PC-3 (cell line): ENCODE measurements at regions not wholly inside any gene's neighbourhood (a gene's known extent, or its start where the extent isn't known, plus 50 kb on each side); places are given as distances from the start of the nearest gene placed in this dataset.

Experiments used
- ATAC-seq: fragments of 200-7000 bp; cut with Tn5 transposase; 2 replicates; pipeline ENCODE4 v1.9.1; 2020; ENCODE audit warnings: mild to moderate bottlenecking, moderate library complexity
- BruUV-seq: library from RNA; stranded (reverse); fragments of 400-500 nt; replicated peaks from 2 replicates; lab custom pipeline; 2021; lab: Mats Ljungman, UMichigan
- CTCF ChIA-PET: fragments of 300-600 bp; sonication (Branson Sonifier 250); formaldehyde crosslinking; loops from one replicate; lab custom pipeline; 2022; ENCODE audit warnings: antibody characterized with exemption; lab: Charles Lee
- POLR2A ChIA-PET: fragments of 300-600 bp; sonication (Branson Sonifier 250); formaldehyde crosslinking; loops from one replicate; lab custom pipeline; 2022; ENCODE audit warnings: antibody characterized with exemption; ENCODE audit not compliant: unreplicated experiment; lab: Charles Lee
- DNase-seq: peaks from one replicate; pipeline ENCODE4 v3.0.0-alpha.2; 2015
- H2AFZ ChIP-seq: fragments of 300-600 bp; sonication (generic); 2 replicates; pipeline ENCODE4 v1.6.0; 2016; ENCODE audit warnings: antibody characterized with exemption, low read length
- H3F3A ChIP-seq: fragments of 300-600 bp; sonication (generic); one replicate; pipeline ENCODE4 v1.6.0; 2017; ENCODE audit warnings: antibody characterized with exemption, low read length, control low read depth, mild to moderate bottlenecking; ENCODE audit not compliant: unreplicated experiment
- H3K27ac ChIP-seq: fragments of 300-600 bp; sonication (generic); 2 replicates; pipeline ENCODE4 v1.5.1; 2016; ENCODE audit warnings: mild to moderate bottlenecking, low read length
- H3K27me3 ChIP-seq: fragments of 300-600 bp; sonication (generic); 2 replicates; pipeline ENCODE4 v1.6.1; 2016; ENCODE audit warnings: low read length, mixed read lengths
- H3K36me3 ChIP-seq: fragments of 300-600 bp; sonication (generic); 2 replicates; pipeline ENCODE4 v1.6.1; 2016; ENCODE audit warnings: low read depth, mixed run types, low read length, mixed read lengths
- H3K4me1 ChIP-seq: fragments of 300-600 bp; sonication (generic); 2 replicates; pipeline ENCODE4 v1.5.1; 2016; ENCODE audit warnings: low read length; ENCODE audit not compliant: insufficient read depth
- H3K4me2 ChIP-seq: fragments of 300-600 bp; sonication (generic); 2 replicates; pipeline ENCODE4 v1.6.0; 2016; ENCODE audit warnings: low read length
- H3K4me3 ChIP-seq: fragments of 300-600 bp; sonication (generic); 2 replicates; pipeline ENCODE4 v1.5.1; 2016; ENCODE audit warnings: mild to moderate bottlenecking, low read length, mixed read lengths
- H3K79me2 ChIP-seq: fragments of 300-600 bp; sonication (generic); 2 replicates; pipeline ENCODE4 v1.6.1; 2017; ENCODE audit warnings: low read length, mixed read lengths
- H3K9ac ChIP-seq: fragments of 300-600 bp; sonication (generic); 2 replicates; pipeline ENCODE4 v1.6.0; 2016; ENCODE audit warnings: mild to moderate bottlenecking, low read length
- H3K9me2 ChIP-seq: fragments of 300-600 bp; sonication (generic); replicated peaks from 2 replicates; pipeline ENCODE4 v1.6.1; 2016; ENCODE audit warnings: mixed run types, low read length, mixed read lengths
- H3K9me3 ChIP-seq: fragments of 300-600 bp; sonication (generic); 2 replicates; pipeline ENCODE4 v1.6.1; 2016; ENCODE audit warnings: low read length, mixed read lengths
- H4K20me1 ChIP-seq: fragments of 300-600 bp; sonication (generic); 2 replicates; pipeline ENCODE4 v1.6.1; 2016; ENCODE audit warnings: low read length, mixed read lengths
- EZH2 ChIP-seq: fragments of 300-600 bp; sonication (generic); IDR thresholded peaks from one replicate; pipeline ENCODE4 v1.6.1; 2017; ENCODE audit warnings: antibody characterized with exemption, mild to moderate bottlenecking, low read length; ENCODE audit not compliant: unreplicated experiment
- EZH2phosphoT487 ChIP-seq: fragments of 300-600 bp; sonication (generic); IDR thresholded peaks from 2 replicates; pipeline ENCODE4 v1.6.1; 2018; ENCODE audit warnings: mild to moderate bottlenecking, antibody characterized with exemption, low read length, borderline replicate concordance
- intact Hi-C: fragments of 100-400 bp; cut with micrococcal nuclease; formaldehyde crosslinking; loops from 2 replicates; pipeline ENCODE4 v1.9.0; 2023
- TF ChIP-seq, protein P1 (sequence below): fragments of 300-600 bp; sonication (generic); conservative IDR thresholded peaks from 2 replicates; pipeline ENCODE4 v1.5.1; 2017; ENCODE audit warnings: antibody characterized with exemption, low read depth, mild to moderate bottlenecking, low read length

DNA sequence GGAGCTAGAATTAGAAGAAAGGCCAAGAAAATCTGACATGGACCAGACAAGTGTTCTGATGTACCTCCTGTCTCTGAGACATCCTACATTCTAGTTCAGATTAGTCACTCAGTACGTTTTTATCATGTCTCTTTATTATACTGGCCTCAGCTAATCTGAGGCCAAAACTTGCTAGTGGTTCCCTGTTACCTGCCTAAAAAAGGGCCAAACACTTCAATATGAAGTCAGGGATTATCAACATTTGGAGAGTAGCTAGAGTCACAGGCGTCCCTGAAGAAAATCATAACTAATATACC, 587.4 kb downstream of the PRELID2 start:
- Histone ChIP-seq H3K27ac (no peak overlapping the region), H3K9me2 (no peaks in the 10 kb centered on the region), H3K4me1 (peaks cover 36% of the 10 kb centered on the region), H4K20me1 (no peaks in the 10 kb centered on the region), H3K4me2 (no peak overlapping the region), H3F3A (no peaks in the 10 kb centered on the region), H3K27me3 (no peaks in the 10 kb centered on the region), H3K36me3 (no peaks in the 10 kb centered on the region), H3K9ac (no peak overlapping the region), H3K79me2 (no peaks in the 10 kb centered on the region), H3K9me3 (no peaks in the 10 kb centered on the region), H3K4me3 (no peak overlapping the region), H2AFZ (no peak overlapping the region)
- ATAC-seq (peak; percentile 15; the same call in 1 of the 2 replicates), DNase-seq (no peak)
- ChIA-PET CTCF (no interaction called here), POLR2A (no interaction called here)
- TF ChIP-seq EZH2phosphoT487 (no peak), EZH2 (no peak)
- TF ChIP-seq, protein P1, sequence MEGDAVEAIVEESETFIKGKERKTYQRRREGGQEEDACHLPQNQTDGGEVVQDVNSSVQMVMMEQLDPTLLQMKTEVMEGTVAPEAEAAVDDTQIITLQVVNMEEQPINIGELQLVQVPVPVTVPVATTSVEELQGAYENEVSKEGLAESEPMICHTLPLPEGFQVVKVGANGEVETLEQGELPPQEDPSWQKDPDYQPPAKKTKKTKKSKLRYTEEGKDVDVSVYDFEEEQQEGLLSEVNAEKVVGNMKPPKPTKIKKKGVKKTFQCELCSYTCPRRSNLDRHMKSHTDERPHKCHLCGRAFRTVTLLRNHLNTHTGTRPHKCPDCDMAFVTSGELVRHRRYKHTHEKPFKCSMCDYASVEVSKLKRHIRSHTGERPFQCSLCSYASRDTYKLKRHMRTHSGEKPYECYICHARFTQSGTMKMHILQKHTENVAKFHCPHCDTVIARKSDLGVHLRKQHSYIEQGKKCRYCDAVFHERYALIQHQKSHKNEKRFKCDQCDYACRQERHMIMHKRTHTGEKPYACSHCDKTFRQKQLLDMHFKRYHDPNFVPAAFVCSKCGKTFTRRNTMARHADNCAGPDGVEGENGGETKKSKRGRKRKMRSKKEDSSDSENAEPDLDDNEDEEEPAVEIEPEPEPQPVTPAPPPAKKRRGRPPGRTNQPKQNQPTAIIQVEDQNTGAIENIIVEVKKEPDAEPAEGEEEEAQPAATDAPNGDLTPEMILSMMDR: no peak
- intact Hi-C loops: no loop called here
- no TSS peak for BruUV-seq

- Histone ChIP-seq H3K27ac (no peak overlapping the region), H3K36me3 (no peaks in the 10 kb centered on the region), H4K20me1 (no peaks in the 10 kb centered on the region), H3K4me1 (peaks cover 36% of the 10 kb centered on the region), H3K4me3 (no peak overlapping the region), H3K4me2 (peak overlapping the region; percentile 49), H3K9ac (no peak overlapping the region), H2AFZ (peak overlapping the region; percentile 40; the same call in 1 of the 2 replicates), H3F3A (no peaks in the 10 kb centered on the region), H3K79me2 (no peaks in the 10 kb centered on the region), H3K9me2 (no peaks in the 10 kb centered on the region), H3K9me3 (no peaks in the 10 kb centered on the region), H3K27me3 (no peaks in the 10 kb centered on the region)
- ATAC-seq: peak; percentile 61
- intact Hi-C loops: no loop called here
- ChIA-PET CTCF (no interaction called here), POLR2A (no interaction called here)
- DNase-seq: peak; percentile 44
- no peak for TF ChIP-seq EZH2phosphoT487
- TF ChIP-seq, protein P1: no peak
- no peak for TF ChIP-seq EZH2
- BruUV-seq: no TSS peak
These were observed 588.0 kb downstream of the PRELID2 start for GRCh38 chr5:145246961-145247744.

DNA sequence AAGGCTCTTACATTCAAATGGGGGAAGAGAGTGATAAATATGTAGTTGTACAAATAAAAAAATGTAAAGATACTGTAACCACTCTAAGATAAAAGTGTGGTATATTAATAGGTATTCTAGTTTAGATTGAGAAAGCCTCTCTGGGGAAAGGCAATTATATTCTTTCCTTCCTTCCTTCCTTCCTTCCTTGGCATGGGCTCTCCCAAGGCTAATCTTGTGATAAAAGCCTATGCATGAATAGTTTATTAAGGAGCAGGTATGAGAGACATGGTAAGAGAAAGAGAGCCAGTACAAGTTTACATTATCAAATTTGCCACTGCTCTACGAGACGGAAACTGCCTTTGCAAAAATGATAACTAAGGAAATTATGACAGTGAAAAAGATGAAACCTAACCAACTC, 588.8 kb downstream of the PRELID2 start:
- H3K79me2 ChIP-seq: no peaks in the 10 kb centered on the region
- no peak for ATAC-seq
- H3K9me2 ChIP-seq: no peaks in the 10 kb centered on the region
- POLR2A ChIA-PET: no interaction called here
- H4K20me1 ChIP-seq: no peaks in the 10 kb centered on the region
- no peaks in the 10 kb centered on the region for H3F3A ChIP-seq
- CTCF ChIA-PET: no interaction called here
- H3K4me2 ChIP-seq: peak overlapping the region; percentile 49; the same call in 1 of the 2 replicates
- TF ChIP-seq EZH2phosphoT487 (no peak), EZH2 (no peak)
- TF ChIP-seq, protein P1: no peak
- H3K9ac ChIP-seq: no peak overlapping the region
- intact Hi-C loops: no loop called here
- peaks cover 36% of the 10 kb centered on the region for H3K4me1 ChIP-seq
- H3K36me3 ChIP-seq: no peaks in the 10 kb centered on the region
- H3K4me3 ChIP-seq: no peak overlapping the region
- no peaks in the 10 kb centered on the region for H3K27me3 ChIP-seq
- H2AFZ ChIP-seq: 0 out of 2 replicates have a peak overlapping the region, but pooled peaks have one; percentile 40
- no peak overlapping the region for H3K27ac ChIP-seq
- no peak for DNase-seq
- no peaks in the 10 kb centered on the region for H3K9me3 ChIP-seq
- BruUV-seq: no TSS peak
